ENCODE measurements at regions not wholly inside any gene's neighbourhood (a gene's known extent, or its start where the extent isn't known, plus 50 kb on each side); places are given as distances from the start of the nearest gene placed in this dataset.

GRCh38 chr4:131613824-131614216, 1535.3 kb upstream of the PCDH10 start:
- no peaks in the 10 kb centered on the region for H3K9me3 Mint-ChIP-seq
- H3K4me3 Mint-ChIP-seq = no peak overlapping the region
- no peaks in the 10 kb centered on the region for H3K27me3 Mint-ChIP-seq (ENCODE audit: low read depth)
- no peaks in the 10 kb centered on the region for H3K36me3 Mint-ChIP-seq
- peaks cover 6% of the 10 kb centered on the region for H3K4me1 Mint-ChIP-seq
- H3K27ac Mint-ChIP-seq = no peak overlapping the region
- DNase-seq (ENCODE audit: low spot score in 2 of 2, unreplicated experiment in 2 of 2) = no peak
- no peak for TF ChIP-seq CTCF (IDR thresholded peaks at IDR 0.05; ENCODE audit: unreplicated experiment)

- no peaks in the 10 kb centered on the region for H3K27me3 Mint-ChIP-seq (ENCODE audit: low read depth)
- DNase-seq (ENCODE audit: low spot score in 2 of 2, unreplicated experiment in 2 of 2) = no peak
- peaks cover 2% of the 10 kb centered on the region for H3K36me3 Mint-ChIP-seq
- no peaks in the 10 kb centered on the region for H3K4me1 Mint-ChIP-seq
- peaks cover 36% of the 10 kb centered on the region for H3K9me3 Mint-ChIP-seq
- no peak overlapping the region for H3K4me3 Mint-ChIP-seq
- no peak for TF ChIP-seq CTCF (IDR thresholded peaks at IDR 0.05; ENCODE audit: unreplicated experiment)
- H3K27ac Mint-ChIP-seq = no peak overlapping the region
Observed at GRCh38 chr4:131632877-131633276, 1516.2 kb upstream of the PCDH10 start.

GRCh38 chr4:131635191-131635590, 1513.9 kb upstream of the PCDH10 start:
- Mint-ChIP-seq H3K27ac (no peak overlapping the region), H3K4me1 (no peaks in the 10 kb centered on the region), H3K9me3 (peaks cover 52% of the 10 kb centered on the region), H3K4me3 (no peak overlapping the region), H3K36me3 (peaks cover 2% of the 10 kb centered on the region), H3K27me3 (ENCODE audit: low read depth) (no peaks in the 10 kb centered on the region)
- no peak for TF ChIP-seq CTCF (IDR thresholded peaks at IDR 0.05; ENCODE audit: unreplicated experiment)
- no peak for DNase-seq (ENCODE audit: low spot score in 2 of 2, unreplicated experiment in 2 of 2)

- no peak for TF ChIP-seq CTCF (IDR thresholded peaks at IDR 0.05; ENCODE audit: unreplicated experiment)
- H3K27me3 Mint-ChIP-seq (ENCODE audit: low read depth) = no peaks in the 10 kb centered on the region
- no peaks in the 10 kb centered on the region for H3K36me3 Mint-ChIP-seq
- H3K4me3 Mint-ChIP-seq = no peak overlapping the region
- H3K4me1 Mint-ChIP-seq = no peaks in the 10 kb centered on the region
- peaks cover 54% of the 10 kb centered on the region for H3K9me3 Mint-ChIP-seq
- H3K27ac Mint-ChIP-seq = no peak overlapping the region
- no peak for DNase-seq (ENCODE audit: low spot score in 2 of 2, unreplicated experiment in 2 of 2)
Observed at GRCh38 chr4:131638781-131639180, 1510.3 kb upstream of the PCDH10 start.

GRCh38 chr4:131644619-131645018, 1504.5 kb upstream of the PCDH10 start:
- no peaks in the 10 kb centered on the region for H3K27me3 Mint-ChIP-seq (ENCODE audit: low read depth)
- H3K9me3 Mint-ChIP-seq = peaks cover 30% of the 10 kb centered on the region
- no peaks in the 10 kb centered on the region for H3K4me1 Mint-ChIP-seq
- no peak overlapping the region for H3K27ac Mint-ChIP-seq
- TF ChIP-seq CTCF (IDR thresholded peaks at IDR 0.05; ENCODE audit: unreplicated experiment) = no peak
- H3K36me3 Mint-ChIP-seq = no peaks in the 10 kb centered on the region
- DNase-seq (ENCODE audit: low spot score in 2 of 2, unreplicated experiment in 2 of 2) = no peak
- no peak overlapping the region for H3K4me3 Mint-ChIP-seq

GRCh38 chr4:131649227-131649626, 1499.9 kb upstream of the PCDH10 start:
- Mint-ChIP-seq H3K36me3 (no peaks in the 10 kb centered on the region), H3K27me3 (ENCODE audit: low read depth) (no peaks in the 10 kb centered on the region), H3K4me1 (no peaks in the 10 kb centered on the region), H3K9me3 (peaks cover 4% of the 10 kb centered on the region), H3K27ac (no peak overlapping the region), H3K4me3 (no peak overlapping the region)
- DNase-seq (ENCODE audit: low spot score in 2 of 2, unreplicated experiment in 2 of 2) = no peak
- no peak for TF ChIP-seq CTCF (IDR thresholded peaks at IDR 0.05; ENCODE audit: unreplicated experiment)
